Neural cell (in vitro differentiated cells): ENCODE measurements at regions not wholly inside any gene's neighbourhood (a gene's known extent, or its start where the extent isn't known, plus 50 kb on each side); places are given as distances from the start of the nearest gene placed in this dataset.
A peak's percentile ranks its signal among the peaks of the same experiment; 100 is the strongest.

Source experiments
- H2AFZ ChIP-seq: fragments of 200-600, 300-800 bp; sonication (generic), shearing (Covaris generic); 2 replicates; pipeline ENCODE4 v1.6.0; 2014; ENCODE audit warnings: low read depth, mild to moderate bottlenecking, antibody characterized with exemption, low read length, moderate library complexity
- H3F3A ChIP-seq: fragments of 200-600 bp; shearing (Covaris generic); 2 replicates; pipeline ENCODE4 v1.6.1; 2016; ENCODE audit warnings: mild to moderate bottlenecking, moderate library complexity, mixed read lengths, antibody characterized with exemption, low read length; ENCODE audit not compliant: insufficient read depth, poor library complexity, severe bottlenecking
- H3K27ac ChIP-seq: fragments of 200-600, 300-800 bp; sonication (generic), shearing (Covaris generic); 2 replicates; pipeline ENCODE4 v1.5.1; 2014; ENCODE audit warnings: mild to moderate bottlenecking, low read length, moderate library complexity
- H3K27me3 ChIP-seq: fragments of 300-800, 200-600 bp; sonication (generic), shearing (Covaris generic); 2 replicates; pipeline ENCODE4 v1.6.0; 2014; ENCODE audit warnings: mild to moderate bottlenecking, low read depth, low read length, moderate library complexity; ENCODE audit not compliant: insufficient read depth
- H3K36me3 ChIP-seq: fragments of 300-800, 200-600 bp; sonication (generic), shearing (Covaris generic); 2 replicates; pipeline ENCODE4 v1.5.1; 2014; ENCODE audit warnings: mild to moderate bottlenecking, antibody characterized with exemption, low read length, moderate library complexity; ENCODE audit not compliant: insufficient read depth
- H3K4me2 ChIP-seq: fragments of 300-800, 200-600 bp; sonication (generic), shearing (Covaris generic); 2 replicates; pipeline ENCODE4 v1.6.0; 2014; ENCODE audit warnings: mild to moderate bottlenecking, low read length
- H3K4me3 ChIP-seq: fragments of 300-800, 200-600 bp; sonication (generic), shearing (Covaris generic); 2 replicates; pipeline ENCODE4 v1.5.1; 2014; ENCODE audit warnings: mild to moderate bottlenecking, low read length, moderate library complexity
- H3K79me2 ChIP-seq: fragments of 200-600 bp; shearing (Covaris generic); replicated peaks from 2 replicates; pipeline ENCODE4 v1.6.0; 2014; ENCODE audit warnings: mild to moderate bottlenecking, low read length, moderate library complexity; ENCODE audit not compliant: insufficient read depth
- H3K9ac ChIP-seq: fragments of 300-800, 200-600 bp; sonication (generic), shearing (Covaris generic); 2 replicates; pipeline ENCODE4 v1.6.1; 2016; ENCODE audit warnings: mild to moderate bottlenecking, low read length, mixed read lengths
- H3K9me2 ChIP-seq: fragments of 200-600 bp; shearing (Covaris generic); 2 replicates; pipeline ENCODE4 v1.6.1; 2016; ENCODE audit warnings: mild to moderate bottlenecking, low read length, mixed read lengths; ENCODE audit not compliant: insufficient read depth
- H3K9me3 ChIP-seq: fragments of 200-600, 300-800 bp; sonication (generic), shearing (Covaris generic); 2 replicates; pipeline ENCODE4 v1.6.1; 2016; ENCODE audit warnings: mild to moderate bottlenecking, mixed run types, low read length, moderate library complexity, mixed read lengths
- H4K20me1 ChIP-seq: fragments of 200-600 bp; shearing (Covaris generic); 2 replicates; pipeline ENCODE4 v1.6.1; 2016; ENCODE audit warnings: mild to moderate bottlenecking, mixed run types; ENCODE audit not compliant: insufficient read depth
- CTCF ChIP-seq: fragments of 450-650 bp; IDR thresholded peaks from 2 replicates; pipeline ENCODE4 v1.5.1; 2014; ENCODE audit warnings: antibody characterized with exemption, mild to moderate bottlenecking, moderate library complexity; ENCODE audit not compliant: poor library complexity, severe bottlenecking
- EP300 ChIP-seq: fragments of 450-650 bp; conservative IDR thresholded peaks from 2 replicates; pipeline ENCODE4 v1.6.1; 2014; ENCODE audit warnings: antibody characterized with exemption, mild to moderate bottlenecking, moderate library complexity; ENCODE audit not compliant: poor library complexity, severe bottlenecking
- EZH2 ChIP-seq: fragments of 200-600, 300-800 bp; shearing (Covaris generic), sonication (generic); IDR thresholded peaks from 2 replicates; pipeline ENCODE4 v1.6.1; 2014; ENCODE audit warnings: antibody characterized with exemption, low read length, borderline replicate concordance, mild to moderate bottlenecking; ENCODE audit not compliant: insufficient read depth, poor library complexity, severe bottlenecking
- MXI1 ChIP-seq: fragments of 450-650 bp; conservative IDR thresholded peaks from 2 replicates; pipeline ENCODE4 v1.6.1; 2014; ENCODE audit warnings: antibody characterized with exemption, mild to moderate bottlenecking; ENCODE audit not compliant: poor library complexity, severe bottlenecking
- POLR2AphosphoS5 ChIP-seq: IDR thresholded peaks from 2 replicates; pipeline ENCODE4 v1.6.1; 2012
- RAD21 ChIP-seq: fragments of 450-650 bp; conservative IDR thresholded peaks from 2 replicates; pipeline ENCODE4 v1.6.1; 2014; ENCODE audit warnings: antibody characterized with exemption, mild to moderate bottlenecking, moderate library complexity
- REST ChIP-seq: IDR thresholded peaks from 2 replicates; pipeline ENCODE4 v1.6.1; 2012; ENCODE audit warnings: borderline replicate concordance
- SMC3 ChIP-seq: fragments of 450-650 bp; conservative IDR thresholded peaks from 2 replicates; pipeline ENCODE4 v1.6.1; 2014; ENCODE audit warnings: antibody characterized with exemption, mild to moderate bottlenecking, moderate library complexity; ENCODE audit not compliant: poor library complexity
- TAF1 ChIP-seq: IDR thresholded peaks from 2 replicates; pipeline ENCODE4 v1.6.1; 2012; ENCODE audit warnings: low read depth

GRCh38 chr3:675846-676245 lies 417.0 kb upstream of the CNTN6 start:
- Histone ChIP-seq H3K79me2 (no peaks in the 10 kb centered on the region), H3K36me3 (no peaks in the 10 kb centered on the region), H3K9me3 (no peaks in the 10 kb centered on the region), H3K4me3 (no peak overlapping the region), H4K20me1 (no peaks in the 10 kb centered on the region), H3K27ac (no peak overlapping the region), H3K4me2 (no peak overlapping the region), H3K9me2 (no peaks in the 10 kb centered on the region), H3K27me3 (no peaks in the 10 kb centered on the region), H2AFZ (no peak overlapping the region), H3K9ac (no peak overlapping the region), H3F3A (no peaks in the 10 kb centered on the region)
- TF ChIP-seq EZH2 (no peak), SMC3 (no peak), POLR2AphosphoS5 (peak; percentile 46), RAD21 (no peak), MXI1 (no peak), EP300 (peak; percentile 49), CTCF (no peak)

- H3K27me3 ChIP-seq = no peaks in the 10 kb centered on the region
- no peaks in the 10 kb centered on the region for H3K9me2 ChIP-seq
- H3K4me2 ChIP-seq = no peak overlapping the region
- H3K36me3 ChIP-seq = no peaks in the 10 kb centered on the region
- no peak overlapping the region for H2AFZ ChIP-seq
- no peaks in the 10 kb centered on the region for H4K20me1 ChIP-seq
- no peak overlapping the region for H3K27ac ChIP-seq
- H3F3A ChIP-seq = no peaks in the 10 kb centered on the region
- TF ChIP-seq REST (no peak), RAD21 (no peak), EP300 (no peak), POLR2AphosphoS5 (no peak), MXI1 (no peak), EZH2 (no peak), SMC3 (no peak), TAF1 (no peak), CTCF (no peak)
- no peak overlapping the region for H3K4me3 ChIP-seq
- no peaks in the 10 kb centered on the region for H3K79me2 ChIP-seq
- no peak overlapping the region for H3K9ac ChIP-seq
- no peaks in the 10 kb centered on the region for H3K9me3 ChIP-seq
Measured at GRCh38 chr3:683770-684169, 409.1 kb upstream of the CNTN6 start.
